ENCODE measurements at regions not wholly inside any gene's neighbourhood (a gene's known extent, or its start where the extent isn't known, plus 50 kb on each side); places are given as distances from the start of the nearest gene placed in this dataset.

DNA sequence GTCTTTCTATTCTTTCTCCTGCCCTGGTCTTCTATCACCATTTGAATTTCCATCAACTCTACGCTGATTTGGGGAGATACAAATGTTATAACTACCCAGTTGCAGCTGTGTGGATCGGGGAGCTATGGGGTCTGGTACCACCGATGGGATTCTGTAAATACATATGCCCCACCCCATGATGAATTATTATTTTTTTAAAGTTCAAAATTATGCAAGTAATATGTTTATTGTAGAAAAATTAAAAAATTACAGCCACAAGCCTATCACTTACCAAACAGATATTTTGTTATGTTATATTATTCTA lies 52.4 kb upstream of the CLMP start:
- no peak for TF ChIP-seq CHD2 (IDR thresholded peaks at IDR 0.05; ENCODE audit: low read length, partially characterized antibody)
- TF ChIP-seq SREBF2 (IDR thresholded peaks at IDR 0.05) = no peak
- TF ChIP-seq ESRRA (IDR thresholded peaks at IDR 0.05; ENCODE audit: borderline replicate concordance, low read length) = no peak
- TF ChIP-seq HOXA7 (CRISPR knock-in tag; IDR thresholded peaks at IDR 0.05) = no peak
- TF ChIP-seq TFCP2L1 (CRISPR knock-in tag; IDR thresholded peaks at IDR 0.05) = no peak
- TF ChIP-seq SMC3 (IDR thresholded peaks at IDR 0.05) = no peak
- TF ChIP-seq CTCF (IDR thresholded peaks at IDR 0.05) = no peak
